OCI-LY1 (cell line): ENCODE measurements at regions not wholly inside any gene's neighbourhood (a gene's known extent, or its start where the extent isn't known, plus 50 kb on each side); places are given as distances from the start of the nearest gene placed in this dataset.

Experiments
- EZH2 ChIP-seq: fragments of 200-600 bp; sonication (generic), shearing (Covaris generic); IDR thresholded peaks from 2 replicates; pipeline ENCODE4 v1.8.0; 2017; ENCODE audit warnings: borderline replicate concordance, mixed run types, mild to moderate bottlenecking, antibody characterized with exemption, low read length, moderate library complexity, mixed read lengths
- TF ChIP-seq, protein P1 (sequence below): fragments of 200-600 bp; sonication (generic), shearing (Covaris generic); IDR thresholded peaks from 2 replicates; pipeline ENCODE4 v1.5.1; 2017; ENCODE audit warnings: mild to moderate bottlenecking, antibody characterized with exemption, low read length, moderate library complexity, mixed read lengths

DNA sequence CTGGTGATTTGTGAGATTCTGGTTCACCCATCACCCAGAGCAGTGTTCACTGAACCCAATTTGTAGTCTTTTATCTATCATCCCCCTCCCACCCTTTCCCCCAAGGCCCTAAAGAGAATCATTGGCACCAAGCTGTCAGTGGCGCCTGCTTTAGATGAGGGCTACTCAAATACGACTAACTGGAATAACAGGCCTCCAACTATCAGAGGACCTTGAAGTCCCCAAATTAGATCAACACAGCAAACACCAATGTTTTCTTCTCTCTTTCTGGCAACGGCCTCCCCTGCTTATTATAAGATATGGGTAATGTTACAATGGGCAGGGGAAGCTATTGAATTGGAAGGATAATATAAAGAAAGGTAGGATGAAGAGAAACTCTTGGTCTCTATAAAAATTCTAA, 232.3 kb downstream of the SCG2 start:
- TF ChIP-seq, protein P1, sequence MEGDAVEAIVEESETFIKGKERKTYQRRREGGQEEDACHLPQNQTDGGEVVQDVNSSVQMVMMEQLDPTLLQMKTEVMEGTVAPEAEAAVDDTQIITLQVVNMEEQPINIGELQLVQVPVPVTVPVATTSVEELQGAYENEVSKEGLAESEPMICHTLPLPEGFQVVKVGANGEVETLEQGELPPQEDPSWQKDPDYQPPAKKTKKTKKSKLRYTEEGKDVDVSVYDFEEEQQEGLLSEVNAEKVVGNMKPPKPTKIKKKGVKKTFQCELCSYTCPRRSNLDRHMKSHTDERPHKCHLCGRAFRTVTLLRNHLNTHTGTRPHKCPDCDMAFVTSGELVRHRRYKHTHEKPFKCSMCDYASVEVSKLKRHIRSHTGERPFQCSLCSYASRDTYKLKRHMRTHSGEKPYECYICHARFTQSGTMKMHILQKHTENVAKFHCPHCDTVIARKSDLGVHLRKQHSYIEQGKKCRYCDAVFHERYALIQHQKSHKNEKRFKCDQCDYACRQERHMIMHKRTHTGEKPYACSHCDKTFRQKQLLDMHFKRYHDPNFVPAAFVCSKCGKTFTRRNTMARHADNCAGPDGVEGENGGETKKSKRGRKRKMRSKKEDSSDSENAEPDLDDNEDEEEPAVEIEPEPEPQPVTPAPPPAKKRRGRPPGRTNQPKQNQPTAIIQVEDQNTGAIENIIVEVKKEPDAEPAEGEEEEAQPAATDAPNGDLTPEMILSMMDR: no peak
- no peak for TF ChIP-seq EZH2
